GM21381 (cell line): ENCODE measurements at regions not wholly inside any gene's neighbourhood (a gene's known extent, or its start where the extent isn't known, plus 50 kb on each side); places are given as distances from the start of the nearest gene placed in this dataset.

Source experiments
- ATAC-seq: cut with Tn5 transposase; IDR thresholded peaks from one replicate; pipeline ENCODE4 v1.9.1; 2021; ENCODE audit warnings: mild to moderate bottlenecking, moderate library complexity; ENCODE audit not compliant: unreplicated experiment

- peak; percentile 94 for ATAC-seq
Observed at GRCh38 chr11:128367573-128367972, 219.8 kb downstream of the ETS1 start.

GRCh38 chr11:128365044-128365443, 222.3 kb downstream of the ETS1 start:
- no peak for ATAC-seq

- no peak for ATAC-seq
Observed at GRCh38 chr11:128361451-128362020, 225.8 kb downstream of the ETS1 start.

GRCh38 chr11:128359515-128359914, 227.8 kb downstream of the ETS1 start:
- no peak for ATAC-seq

GRCh38 chr11:128357073-128357472, 230.3 kb downstream of the ETS1 start:
- no peak for ATAC-seq

GRCh38 chr11:128355558-128355957, 231.8 kb downstream of the ETS1 start:
- ATAC-seq: no peak

GRCh38 chr11:128354476-128354875, 232.9 kb downstream of the ETS1 start:
- no peak for ATAC-seq

GRCh38 chr11:128351168-128351567, 236.2 kb downstream of the ETS1 start:
- ATAC-seq: no peak

GRCh38 chr11:128349650-128350299, 237.6 kb downstream of the ETS1 start:
- no peak for ATAC-seq

GRCh38 chr11:128346804-128347203, 240.6 kb downstream of the ETS1 start:
- no peak for ATAC-seq

GRCh38 chr11:128345316-128345715, 242.0 kb downstream of the ETS1 start:
- no peak for ATAC-seq

GRCh38 chr11:128343870-128344269, 243.5 kb downstream of the ETS1 start:
- ATAC-seq: no peak

GRCh38 chr11:128343135-128343514, 244.2 kb downstream of the ETS1 start:
- ATAC-seq: no peak

- ATAC-seq: peak; percentile 90
Observed at GRCh38 chr11:128342511-128343134, 244.7 kb downstream of the ETS1 start.

- no peak for ATAC-seq
Observed at GRCh38 chr11:128341280-128342248, 245.8 kb downstream of the ETS1 start.

- ATAC-seq: no peak
Observed at GRCh38 chr11:128339792-128340191, 247.6 kb downstream of the ETS1 start.

GRCh38 chr11:128338811-128339210, 248.5 kb downstream of the ETS1 start:
- no peak for ATAC-seq

GRCh38 chr11:128336203-128336602, 251.2 kb downstream of the ETS1 start:
- no peak for ATAC-seq

GRCh38 chr11:128335729-128336128, 251.6 kb downstream of the ETS1 start:
- ATAC-seq: no peak

GRCh38 chr11:128334311-128335044, 252.9 kb downstream of the ETS1 start:
- no peak for ATAC-seq

GRCh38 chr11:128331317-128331716, 256.0 kb downstream of the ETS1 start:
- no peak for ATAC-seq
